SK-N-SH treated with all-trans-retinoic acid at 6 μM for 48 hours (cell line): ENCODE measurements at regions not wholly inside any gene's neighbourhood (a gene's known extent, or its start where the extent isn't known, plus 50 kb on each side); places are given as distances from the start of the nearest gene placed in this dataset.
"Not testable (repeated sequence)": the region's sequence is repeated elsewhere in the genome, so short reads cannot be mapped to it uniquely, and the experiment has no call there.

Experiments
- ESRRG ChIP-seq: fragments of 250-450 bp; sonication (Bioruptor Pico); IDR thresholded peaks from 2 replicates; pipeline ENCODE4 v1.6.1; 2021; ENCODE audit warnings: mild to moderate bottlenecking
- ZFP3 ChIP-seq: fragments of 250-450 bp; sonication (Bioruptor Pico); IDR thresholded peaks from 2 replicates; pipeline ENCODE4 v1.5.0; 2020; ENCODE audit warnings: mild to moderate bottlenecking, moderate library complexity
- ZNF8 ChIP-seq: fragments of 450-650 bp; formaldehyde crosslinking; IDR thresholded peaks from 2 replicates; pipeline ENCODE4 v1.5.0; 2020; ENCODE audit warnings: mild to moderate bottlenecking, moderate library complexity

DNA sequence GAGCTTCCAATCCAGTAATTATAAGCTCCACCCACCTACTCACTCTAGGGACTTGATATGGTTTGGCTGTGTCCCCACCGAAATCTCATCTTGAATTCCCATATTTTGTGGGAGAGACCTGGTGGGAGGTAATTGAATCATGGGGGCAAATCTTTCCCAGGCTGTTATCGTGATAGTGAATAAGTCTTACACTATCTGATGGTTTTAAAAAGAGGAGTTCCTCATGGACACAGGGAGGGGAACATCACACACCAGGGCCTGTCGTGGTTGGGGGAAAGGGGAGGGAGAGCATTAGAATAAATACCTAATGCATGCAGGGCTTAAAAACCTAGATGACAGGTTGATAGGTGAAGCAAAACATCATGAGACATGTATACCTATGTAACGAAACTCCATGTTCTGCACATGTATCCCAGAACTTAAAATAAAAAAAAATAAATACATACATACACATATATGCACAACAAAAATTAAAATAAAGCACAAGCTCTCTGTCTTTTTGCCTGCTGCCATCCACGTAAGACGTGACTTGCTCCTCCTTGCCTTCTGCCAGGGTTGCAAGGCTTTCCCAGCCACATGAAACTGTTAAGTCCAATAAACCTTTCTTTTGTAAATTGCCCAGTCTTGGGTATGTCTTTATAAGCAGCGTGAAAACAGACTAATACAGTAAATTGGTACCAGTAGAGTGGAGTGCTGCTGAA, 102.8 kb downstream of the SPATA31A6 start:
- TF ChIP-seq ZNF8; ZFP3 (CRISPR knock-in tag); ESRRG: not testable (repeated sequence)
